ENCODE measurements at regions not wholly inside any gene's neighbourhood (a gene's known extent, or its start where the extent isn't known, plus 50 kb on each side); places are given as distances from the start of the nearest gene placed in this dataset.

GRCh38 chr7:155383756-155384491, 74.0 kb upstream of the EN2 start:
- H3K9ac ChIP-seq (ENCODE audit: extremely low read depth, insufficient read length, low read length), result no peak overlapping the region
- Mint-ChIP-seq H3K4me1 (peaks cover 9 to 36% of the 10 kb centered on the region in 2 experiments), H3K9me3 (peaks cover 5 to 15% of the 10 kb centered on the region in 2 experiments; a peak in 3 of 5 replicates), H3K27ac (no peak overlapping the region), H3K4me3 (no peak overlapping the region; a peak in 1 of 5 replicates), H3K36me3 (ENCODE audit: insufficient read depth in 1 of 3, low read depth in 3 of 3) (no peaks in the 10 kb centered on the region; a peak in 1 of 7 replicates), H3K27me3 (ENCODE audit: low read depth) (peaks cover 99% of the 10 kb centered on the region)
- no peak overlapping the region for H2AFZ ChIP-seq (ENCODE audit: low read length)
- no peak for DNase-seq
- H4K5ac ChIP-seq (ENCODE audit: insufficient read length, low read depth, low read length), result no peak overlapping the region
- no peak overlapping the region for H3K18ac ChIP-seq (ENCODE audit: insufficient read length, low read depth, low read length)
- no peak overlapping the region for H2BK120ac ChIP-seq (ENCODE audit: low read depth, low read length, poor library complexity, severe bottlenecking)
- no peak overlapping the region for H3K23ac ChIP-seq (ENCODE audit: insufficient read length, low read depth, low read length)
- H3K4ac ChIP-seq (ENCODE audit: low read depth, low read length), result no peak overlapping the region
- no peak overlapping the region for H4K8ac ChIP-seq (replicated peaks; ENCODE audit: insufficient read length, low read depth, low read length)
- H2AK5ac ChIP-seq (ENCODE audit: insufficient read length, low read length), result no peak overlapping the region
- H4K20me1 ChIP-seq (ENCODE audit: control insufficient read depth, insufficient read depth, insufficient read length), result no peaks in the 10 kb centered on the region
- no peak overlapping the region for H3K27ac ChIP-seq (ENCODE audit: insufficient read length, low read depth, low read length)
- no peak overlapping the region for H4K91ac ChIP-seq (ENCODE audit: insufficient read length, low read depth, low read length)
- no peaks in the 10 kb centered on the region for H3K9me3 ChIP-seq (ENCODE audit: control insufficient read depth, low read depth, low read length)
- H3K27me3 ChIP-seq (ENCODE audit: insufficient read depth, low read length), result peaks cover 59% of the 10 kb centered on the region
- WGBS (ENCODE audit: extremely low coverage, insufficient read length, low lambda C conversion rate), result no CpG with 5 or more reads among the region's 19 CpGs
- no peak for TF ChIP-seq CTCF (conservative IDR thresholded peaks at IDR 0.05)
- H3K4me1 ChIP-seq (ENCODE audit: insufficient read depth, low read length), result no peaks in the 10 kb centered on the region; the same call in 1 of the 2 replicates
- H3K23me2 ChIP-seq (ENCODE audit: insufficient read length, low read depth, low read length, poor library complexity, severe bottlenecking), result no peaks in the 10 kb centered on the region
- H3K56ac ChIP-seq (ENCODE audit: insufficient read length, low read depth, low read length), result no peak overlapping the region
- H3K79me1 ChIP-seq (ENCODE audit: insufficient read depth, low read depth, low read length, poor library complexity, severe bottlenecking), result no peaks in the 10 kb centered on the region
- H2BK15ac ChIP-seq (ENCODE audit: low read depth, low read length), result no peak overlapping the region
- H2BK12ac ChIP-seq (ENCODE audit: insufficient read length, low read depth, low read length), result no peak overlapping the region
- no peaks in the 10 kb centered on the region for H3K79me2 ChIP-seq (ENCODE audit: insufficient read depth, low read length)
- no peak overlapping the region for H2BK20ac ChIP-seq (ENCODE audit: low read depth, low read length, poor library complexity, severe bottlenecking)
- H3K14ac ChIP-seq (ENCODE audit: insufficient read depth, low read length), result no peak overlapping the region; the same call in 1 of the 2 replicates
- H3T11ph ChIP-seq (ENCODE audit: low read length), result no peak overlapping the region
- no peak overlapping the region for H3K4me2 ChIP-seq (ENCODE audit: insufficient read depth, insufficient read length, low read length)
- H2BK5ac ChIP-seq (ENCODE audit: insufficient read length, low read length), result no peak overlapping the region

Measured in H9 (cell line).